GM12875 (cell line): ENCODE measurements at regions not wholly inside any gene's neighbourhood (a gene's known extent, or its start where the extent isn't known, plus 50 kb on each side); places are given as distances from the start of the nearest gene placed in this dataset.
"Not testable (repeated sequence)": the region's sequence is repeated elsewhere in the genome, so short reads cannot be mapped to it uniquely, and the experiment has no call there.

Experiments
- H3K4me3 ChIP-seq: one replicate; pipeline ENCODE4 v1.5.1; 2011; ENCODE audit warnings: low read depth, low read length, control low read depth
- TF ChIP-seq, protein P1 (sequence below): IDR thresholded peaks from 2 replicates; pipeline ENCODE4 v1.5.1; 2011; ENCODE audit warnings: low read depth, mild to moderate bottlenecking, control low read depth, inconsistent platforms, low read length, moderate library complexity, borderline replicate concordance; ENCODE audit not compliant: insufficient read depth

DNA sequence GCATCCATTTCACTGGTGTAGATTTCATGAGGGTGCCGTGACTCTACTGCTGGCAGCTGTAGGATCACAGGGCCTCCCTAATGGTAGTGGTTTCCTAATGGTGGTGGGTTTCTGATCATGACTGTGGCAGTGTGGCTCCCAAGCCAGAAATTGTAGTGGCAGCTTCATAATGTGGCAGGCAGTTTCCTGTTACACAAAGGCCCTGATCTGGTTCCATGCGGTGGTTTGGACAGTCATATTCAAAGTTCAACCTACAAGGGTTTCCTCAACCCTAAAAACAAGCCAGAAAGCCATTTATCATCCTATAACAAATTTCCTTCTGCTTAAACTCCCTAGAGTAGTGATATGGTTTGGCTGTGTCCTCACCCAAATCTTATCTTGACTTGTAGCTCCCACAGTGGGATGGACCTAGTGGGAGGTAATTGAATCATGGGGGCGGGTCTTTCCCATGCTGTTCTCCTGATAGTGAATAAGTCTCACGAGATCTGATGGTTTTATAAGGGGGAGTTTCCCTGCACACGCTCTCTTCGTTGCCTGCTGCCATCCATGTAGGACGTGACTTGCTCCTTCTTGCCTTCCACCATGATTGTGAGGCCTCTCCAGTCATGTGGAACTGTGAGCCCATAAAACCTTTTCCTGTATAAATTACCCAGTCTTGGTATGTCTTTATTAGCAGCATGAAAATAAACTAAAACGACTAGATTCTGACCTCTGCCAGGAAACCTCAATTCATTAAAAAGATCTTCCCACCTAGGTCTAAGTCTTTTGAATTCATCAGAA lies 257.1 kb downstream of the EFCAB11 start:
- H3K4me3 ChIP-seq = no peak overlapping the region
- TF ChIP-seq, protein P1, sequence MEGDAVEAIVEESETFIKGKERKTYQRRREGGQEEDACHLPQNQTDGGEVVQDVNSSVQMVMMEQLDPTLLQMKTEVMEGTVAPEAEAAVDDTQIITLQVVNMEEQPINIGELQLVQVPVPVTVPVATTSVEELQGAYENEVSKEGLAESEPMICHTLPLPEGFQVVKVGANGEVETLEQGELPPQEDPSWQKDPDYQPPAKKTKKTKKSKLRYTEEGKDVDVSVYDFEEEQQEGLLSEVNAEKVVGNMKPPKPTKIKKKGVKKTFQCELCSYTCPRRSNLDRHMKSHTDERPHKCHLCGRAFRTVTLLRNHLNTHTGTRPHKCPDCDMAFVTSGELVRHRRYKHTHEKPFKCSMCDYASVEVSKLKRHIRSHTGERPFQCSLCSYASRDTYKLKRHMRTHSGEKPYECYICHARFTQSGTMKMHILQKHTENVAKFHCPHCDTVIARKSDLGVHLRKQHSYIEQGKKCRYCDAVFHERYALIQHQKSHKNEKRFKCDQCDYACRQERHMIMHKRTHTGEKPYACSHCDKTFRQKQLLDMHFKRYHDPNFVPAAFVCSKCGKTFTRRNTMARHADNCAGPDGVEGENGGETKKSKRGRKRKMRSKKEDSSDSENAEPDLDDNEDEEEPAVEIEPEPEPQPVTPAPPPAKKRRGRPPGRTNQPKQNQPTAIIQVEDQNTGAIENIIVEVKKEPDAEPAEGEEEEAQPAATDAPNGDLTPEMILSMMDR = no peak

DNA sequence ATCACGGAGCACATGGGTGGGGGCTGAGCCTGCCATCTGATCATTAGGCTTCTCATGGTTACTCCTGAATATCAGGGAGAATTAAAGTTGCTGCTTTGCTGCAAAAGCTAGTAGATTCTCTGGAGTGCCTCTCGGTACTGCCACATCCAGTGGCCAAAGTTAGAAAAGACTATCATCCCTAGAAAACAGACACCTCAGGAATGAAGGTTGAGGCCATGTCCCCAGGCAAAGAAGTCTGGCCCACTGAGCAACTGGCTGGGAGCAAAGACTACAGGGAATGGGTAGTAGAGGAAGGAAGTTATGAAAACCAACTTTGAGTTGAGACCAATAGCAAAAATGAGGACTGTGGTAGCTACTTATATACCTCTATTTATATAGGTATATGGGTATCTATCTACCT lies 258.7 kb downstream of the EFCAB11 start:
- no peak overlapping the region for H3K4me3 ChIP-seq
- TF ChIP-seq, protein P1 = no peak

DNA sequence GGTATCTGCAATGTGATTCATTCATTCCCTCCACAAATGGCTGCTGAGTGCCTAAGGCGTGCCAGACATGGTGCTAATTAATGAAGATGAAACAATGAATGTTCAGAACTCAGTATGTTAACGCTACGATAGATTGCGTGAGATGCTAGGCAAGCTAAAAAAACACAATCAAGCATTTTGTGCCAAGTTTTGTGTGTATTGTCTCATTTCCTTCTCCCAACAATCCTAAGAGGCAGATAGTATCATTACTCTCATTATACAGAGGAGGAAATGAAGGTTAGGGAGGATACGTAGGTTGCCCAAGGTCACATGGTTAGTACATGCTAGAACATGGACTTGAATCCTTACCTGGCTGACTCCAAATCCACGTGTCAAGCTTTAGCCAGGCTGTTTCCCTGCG lies 264.4 kb downstream of the EFCAB11 start:
- TF ChIP-seq, protein P1 = no peak
- H3K4me3 ChIP-seq = no peak overlapping the region

DNA sequence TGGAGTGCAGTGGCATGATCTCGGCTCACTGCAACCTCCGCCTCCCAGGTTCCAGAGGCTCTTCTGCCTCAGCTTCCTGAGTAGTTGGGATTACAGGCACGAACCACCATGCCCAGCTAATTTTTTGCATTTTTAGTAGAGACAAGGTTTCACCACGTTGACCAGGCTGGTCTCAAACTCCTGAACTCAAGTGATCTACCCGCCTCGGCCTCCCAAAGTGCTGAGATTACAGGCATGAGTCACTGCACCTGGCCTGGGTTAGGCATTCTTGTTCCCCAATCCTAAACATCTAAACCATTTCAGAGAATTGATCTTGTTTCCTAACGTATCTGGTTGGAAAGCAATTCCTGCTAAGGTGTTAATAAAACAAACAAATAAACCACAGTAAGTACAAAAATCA lies 264.8 kb downstream of the EFCAB11 start:
- H3K4me3 ChIP-seq = not testable (repeated sequence)

DNA sequence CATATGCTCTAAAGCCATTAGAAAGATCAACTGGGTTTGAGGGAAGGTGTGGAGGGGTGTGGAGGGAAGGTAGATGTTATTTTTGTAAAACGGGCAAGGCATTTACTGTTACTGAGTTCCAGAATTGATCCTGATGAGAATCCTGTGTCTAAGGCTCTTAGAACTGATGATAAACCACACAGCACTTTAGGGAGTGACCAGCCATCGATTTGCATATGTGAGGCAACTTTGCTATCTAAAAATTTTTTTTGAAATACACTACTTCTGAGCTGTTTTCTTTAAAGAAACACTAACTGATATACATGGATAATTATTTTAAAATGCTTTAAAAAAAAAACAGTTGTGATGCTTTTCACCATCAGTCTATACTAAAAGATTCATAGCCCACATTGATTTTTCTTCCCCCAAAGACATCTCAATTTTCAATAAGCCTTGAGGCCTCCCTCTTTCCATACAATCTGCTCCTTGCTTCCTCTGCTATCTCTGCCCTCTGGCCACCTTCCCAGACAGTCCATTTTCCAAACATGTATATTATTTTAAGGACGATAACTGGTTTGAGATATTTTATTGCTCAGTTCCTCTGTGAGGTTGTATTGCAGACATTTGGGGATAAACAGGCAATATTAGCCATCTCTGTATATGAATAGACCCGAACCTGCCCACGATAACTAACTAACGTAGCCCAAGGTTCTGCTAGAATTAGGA lies 265.9 kb downstream of the EFCAB11 start:
- H3K4me3 ChIP-seq = no peak overlapping the region
- TF ChIP-seq, protein P1 = no peak

DNA sequence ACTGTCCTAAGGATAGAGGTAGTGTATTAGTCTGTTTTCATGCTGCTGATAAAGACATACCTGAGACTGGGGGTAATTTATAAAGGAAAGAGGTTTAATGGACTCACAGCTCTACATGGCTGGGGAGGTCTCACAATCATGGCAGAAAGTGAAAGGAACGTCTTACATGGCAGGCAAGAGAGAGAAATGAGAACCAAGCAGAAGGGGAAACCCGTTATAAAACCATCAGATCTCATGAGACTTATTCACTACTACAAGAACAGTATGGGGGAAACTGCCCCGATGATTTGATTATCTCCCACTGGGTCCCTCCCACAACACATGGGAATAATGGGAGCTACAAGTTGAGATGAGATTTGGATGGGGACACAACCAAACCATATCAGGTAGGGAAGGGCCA lies 267.4 kb downstream of the EFCAB11 start:
- H3K4me3 ChIP-seq = not testable (repeated sequence)

DNA sequence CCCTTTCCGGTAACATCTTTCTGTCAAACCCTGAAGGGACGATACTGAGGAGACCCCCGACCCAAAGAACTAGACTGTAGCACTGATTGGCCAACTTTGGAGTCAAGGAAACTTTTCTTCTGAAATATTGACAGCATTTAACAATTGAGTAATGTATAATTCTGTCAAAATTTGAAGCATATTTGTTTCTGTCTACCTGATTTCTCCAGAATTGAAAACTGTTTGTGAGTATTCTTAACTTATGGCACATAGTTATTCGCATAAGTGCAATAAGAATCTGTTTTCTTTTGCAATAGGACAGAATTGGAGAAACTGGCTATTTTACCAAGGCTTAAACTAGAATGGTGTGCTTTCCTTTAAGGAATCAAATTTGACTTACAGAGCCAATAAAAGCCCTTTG lies 267.1 kb upstream of the FOXN3 start:
- TF ChIP-seq, protein P1 = no peak

More for the DNA sequence above, 267.1 kb upstream of the FOXN3 start:
- H3K4me3 ChIP-seq = no peak overlapping the region
